ENCODE measurements at regions not wholly inside any gene's neighbourhood (a gene's known extent, or its start where the extent isn't known, plus 50 kb on each side); places are given as distances from the start of the nearest gene placed in this dataset.

DNA sequence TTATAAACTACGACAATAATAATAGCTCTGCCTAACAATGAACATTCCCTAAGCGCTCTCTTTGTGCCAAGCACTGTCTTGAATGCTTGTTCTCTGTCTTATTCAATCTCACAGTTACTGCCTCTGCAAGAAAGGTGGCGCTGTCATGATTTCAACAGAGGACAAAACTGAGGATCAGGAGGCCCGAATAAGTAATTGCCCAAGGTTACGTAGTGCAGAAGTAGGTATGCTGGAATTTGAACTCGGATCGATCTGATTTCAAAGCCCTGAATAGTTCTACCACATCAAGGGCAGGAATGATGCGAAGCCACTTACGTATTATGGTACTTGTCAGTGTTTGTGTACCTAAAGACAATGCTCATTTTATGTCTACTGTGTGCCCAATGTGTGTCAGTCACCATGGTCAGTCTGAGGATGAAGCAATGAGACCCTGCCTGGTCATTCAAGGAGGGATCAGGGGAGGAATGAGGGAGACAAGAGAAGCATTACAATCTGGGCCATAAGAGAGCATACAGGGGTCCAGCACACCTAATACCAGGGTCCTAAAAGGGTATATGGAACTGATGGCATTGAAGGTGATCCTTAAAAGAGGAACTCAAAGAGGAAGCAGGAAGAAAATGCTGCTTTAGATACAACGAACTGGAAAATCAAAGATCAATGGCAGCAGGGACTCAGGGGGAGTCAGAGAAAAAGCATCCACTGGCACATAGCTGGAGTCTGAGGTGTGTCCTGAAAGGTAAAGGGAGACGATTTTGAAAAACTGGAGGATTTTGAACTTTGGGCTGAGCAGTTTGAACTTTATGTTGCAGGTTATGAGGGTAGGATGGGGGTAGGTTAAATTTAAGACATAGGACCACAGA is 389.2 kb downstream of the PLPP3 start:
- no peak for DNase-seq (ENCODE audit: low read depth)

GRCh38 chr1:56189454-56189853 is 389.9 kb downstream of the PLPP3 start:
- no peak for DNase-seq (ENCODE audit: low read depth)

GRCh38 chr1:56188855-56189254 is 390.5 kb downstream of the PLPP3 start:
- DNase-seq (ENCODE audit: low read depth), result no peak

DNA sequence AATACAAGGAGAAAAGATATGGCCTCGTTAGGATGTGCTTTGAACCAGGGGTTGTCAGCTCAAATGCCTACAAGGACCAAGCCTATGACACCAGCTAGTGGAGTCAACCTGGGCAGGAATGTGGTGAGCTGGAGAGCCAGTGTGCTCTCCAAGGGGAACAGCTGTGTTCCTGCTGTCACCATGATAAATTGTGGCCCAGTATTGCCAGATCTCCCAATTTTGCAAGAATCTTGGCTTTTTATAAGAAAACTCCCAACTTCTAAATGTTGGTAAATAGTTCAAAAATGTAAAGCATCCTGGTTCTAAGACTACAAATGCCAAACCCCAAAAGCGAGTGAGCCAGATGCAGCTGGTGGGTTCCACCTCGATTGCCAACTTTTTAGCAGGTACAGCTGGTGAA is 391.1 kb downstream of the PLPP3 start:
- DNase-seq (ENCODE audit: low read depth), result no peak

DNA sequence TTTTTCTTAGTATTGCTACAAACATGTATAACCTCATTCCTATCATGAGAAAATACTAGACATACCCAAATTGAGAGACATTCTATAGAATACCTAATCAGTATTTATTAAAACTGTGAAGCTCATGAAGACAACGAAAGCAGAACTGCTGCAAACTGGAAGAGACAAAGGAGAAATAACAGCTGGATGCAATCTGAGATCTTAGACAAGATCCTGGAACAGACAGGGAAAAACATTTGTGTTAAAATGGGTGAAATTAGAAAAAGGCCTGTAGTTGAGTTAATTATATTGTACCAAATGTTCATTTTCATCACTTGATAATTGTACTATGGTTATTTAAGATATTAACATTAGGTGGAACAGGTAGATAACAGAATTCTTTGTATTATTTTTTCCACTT is 392.0 kb downstream of the PLPP3 start:
- DNase-seq (ENCODE audit: low read depth), result no peak

DNA sequence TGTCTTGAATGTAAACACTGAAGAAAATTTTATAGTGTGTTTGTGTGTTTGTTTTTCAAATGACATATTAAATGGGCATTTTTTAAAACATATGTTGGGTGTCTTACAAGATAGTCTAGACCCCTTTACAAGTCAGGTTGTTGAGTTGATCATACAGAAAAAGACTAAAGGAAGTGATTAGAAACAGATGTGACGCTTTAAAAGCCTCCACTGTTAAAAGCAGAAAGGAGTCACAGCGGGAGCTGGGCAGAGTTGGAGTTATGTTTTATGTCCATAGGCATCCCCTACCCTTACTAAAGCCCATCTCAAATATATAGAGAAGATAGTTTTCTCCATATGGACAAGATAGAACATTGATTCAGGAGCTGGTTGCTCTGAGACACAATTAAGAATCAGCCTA is 393.9 kb downstream of the PLPP3 start:
- DNase-seq (ENCODE audit: low read depth), result no peak

- no peak for DNase-seq (ENCODE audit: low read depth)
Measured at GRCh38 chr1:56183151-56183550, 396.2 kb downstream of the PLPP3 start.

DNA sequence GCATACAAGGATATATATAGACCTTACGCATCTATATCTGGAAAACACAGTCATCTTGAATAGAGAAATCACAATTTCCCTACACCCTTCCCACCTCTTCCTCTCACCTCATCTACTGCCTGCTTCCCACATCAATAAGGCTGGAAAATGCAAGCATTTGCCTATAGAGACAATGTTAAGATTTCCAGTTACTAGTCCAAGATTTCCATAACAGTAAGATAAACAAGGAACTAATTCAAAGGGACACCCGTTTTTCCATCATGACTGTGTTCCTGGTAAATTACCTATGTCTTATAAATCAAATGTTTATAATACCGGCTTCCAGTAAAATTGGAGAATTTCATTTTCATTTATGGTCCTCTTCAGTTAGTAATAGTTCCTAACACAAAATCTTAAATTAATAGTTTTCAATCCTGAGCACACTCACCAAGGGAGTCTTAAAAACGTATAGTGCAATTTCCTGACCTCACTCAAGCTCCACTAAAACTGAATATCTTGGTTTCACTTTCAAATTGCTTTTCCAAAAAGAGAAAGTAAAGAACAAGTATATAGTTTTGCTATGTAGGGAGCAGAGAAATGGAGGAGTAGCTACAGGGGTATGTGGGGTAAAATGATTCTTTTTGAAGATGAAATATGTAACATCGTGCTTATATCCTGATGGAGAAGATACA is 398.7 kb downstream of the PLPP3 start:
- no peak for DNase-seq (ENCODE audit: low read depth)

- no peak for DNase-seq (ENCODE audit: low read depth)
Measured at GRCh38 chr1:56179543-56179942, 399.8 kb downstream of the PLPP3 start.

GRCh38 chr1:56175211-56175610 is 404.2 kb downstream of the PLPP3 start:
- no peak for DNase-seq (ENCODE audit: low read depth)

GRCh38 chr1:56174176-56174885 is 405.0 kb downstream of the PLPP3 start:
- DNase-seq (ENCODE audit: low read depth), result no peak

DNA sequence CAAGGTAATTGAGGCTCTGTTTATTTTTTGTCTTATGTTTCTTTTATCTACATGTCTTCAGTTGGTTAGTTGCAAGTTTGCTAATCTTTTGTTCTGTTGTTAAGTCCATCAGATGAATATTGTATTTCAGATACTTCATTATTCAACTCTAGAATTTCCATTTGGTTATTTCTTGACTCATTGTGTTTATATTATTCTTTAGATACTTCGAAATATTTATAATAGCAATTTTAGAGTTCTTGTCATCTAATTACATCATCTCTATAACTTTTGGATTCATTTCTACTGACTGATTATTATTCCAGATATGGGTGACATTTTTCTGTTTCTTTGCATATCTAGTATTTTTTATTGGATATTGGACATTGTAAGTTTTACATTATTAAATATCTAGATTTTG is 405.6 kb downstream of the PLPP3 start:
- DNase-seq (ENCODE audit: low read depth), result no peak

DNA sequence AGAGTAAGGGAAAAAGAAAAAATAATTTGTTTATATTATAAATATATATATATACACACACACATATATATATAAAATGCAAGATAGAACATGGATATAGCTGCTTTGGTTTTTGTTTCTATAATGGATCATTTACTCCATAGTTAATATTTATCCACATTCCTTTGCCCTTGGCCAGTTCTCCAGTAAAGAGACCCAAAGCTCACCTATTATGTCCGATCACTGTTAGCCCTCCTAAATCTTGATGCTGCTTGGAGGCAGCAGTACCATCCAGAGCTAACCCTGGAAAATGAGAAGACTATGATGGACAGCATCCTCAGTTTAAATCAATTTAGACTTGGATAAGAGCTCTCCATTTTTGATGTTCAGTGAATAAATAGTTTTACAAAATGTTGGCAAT is 407.7 kb downstream of the PLPP3 start:
- DNase-seq (ENCODE audit: low read depth), result no peak

- no peak for DNase-seq (ENCODE audit: low read depth)
Measured at GRCh38 chr1:56170784-56171320, 408.5 kb downstream of the PLPP3 start.

- no peak for DNase-seq (ENCODE audit: low read depth)
Measured at GRCh38 chr1:56169856-56170255, 409.5 kb downstream of the PLPP3 start.

- DNase-seq (ENCODE audit: low read depth), result no peak
Measured at GRCh38 chr1:56168176-56168575, 411.2 kb downstream of the PLPP3 start.

DNA sequence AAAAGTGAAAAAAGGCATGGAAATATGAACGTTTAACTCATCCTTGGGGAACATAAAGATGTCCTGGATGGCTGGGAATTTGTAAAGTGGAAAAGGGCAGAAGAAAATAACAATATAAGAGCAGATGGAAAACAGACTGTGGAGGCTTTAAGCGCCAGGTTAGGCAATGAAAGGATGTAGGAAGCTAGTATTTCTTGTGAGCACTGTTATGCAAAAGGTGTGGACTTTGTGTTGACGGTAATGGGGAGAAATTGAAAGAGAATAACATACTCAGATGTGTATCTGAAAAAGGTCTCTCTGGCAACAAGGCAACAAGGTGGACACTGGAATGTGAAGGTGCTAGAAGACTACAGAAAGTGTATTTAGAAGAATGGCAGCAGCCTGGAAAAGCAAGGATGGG is 411.8 kb downstream of the PLPP3 start:
- no peak for DNase-seq (ENCODE audit: low read depth)

DNA sequence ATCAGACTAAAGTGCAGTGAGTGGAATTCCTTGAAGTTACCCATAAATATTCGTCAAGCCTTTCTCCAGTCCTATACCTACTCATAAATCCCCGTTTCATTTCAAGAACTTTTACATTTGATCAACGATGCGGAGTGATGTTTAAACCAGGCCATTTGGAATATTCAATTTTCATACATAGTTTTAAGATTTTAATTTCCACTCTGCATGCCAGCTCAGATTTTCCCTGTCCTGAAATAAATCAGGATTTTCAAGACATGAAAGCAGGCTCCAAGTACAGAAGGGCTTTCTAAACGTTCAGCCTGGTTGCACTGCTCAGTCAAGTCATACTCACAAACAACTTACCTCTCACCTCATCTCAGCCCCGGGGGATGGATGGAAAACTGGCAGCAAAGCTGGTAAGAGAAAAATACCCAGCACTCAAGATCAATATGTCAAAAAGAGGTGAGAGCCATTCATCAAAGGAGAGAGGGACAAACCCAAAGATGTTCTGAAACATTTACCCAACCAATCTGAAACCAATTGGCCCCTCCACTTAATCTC is 418.5 kb downstream of the PLPP3 start:
- DNase-seq (ENCODE audit: low read depth), result no peak

- DNase-seq (ENCODE audit: low read depth), result no peak
Measured at GRCh38 chr1:56156971-56157876, 422.1 kb downstream of the PLPP3 start.

- no peak for DNase-seq (ENCODE audit: low read depth)
Measured at GRCh38 chr1:56153276-56153675, 426.1 kb downstream of the PLPP3 start.

DNA sequence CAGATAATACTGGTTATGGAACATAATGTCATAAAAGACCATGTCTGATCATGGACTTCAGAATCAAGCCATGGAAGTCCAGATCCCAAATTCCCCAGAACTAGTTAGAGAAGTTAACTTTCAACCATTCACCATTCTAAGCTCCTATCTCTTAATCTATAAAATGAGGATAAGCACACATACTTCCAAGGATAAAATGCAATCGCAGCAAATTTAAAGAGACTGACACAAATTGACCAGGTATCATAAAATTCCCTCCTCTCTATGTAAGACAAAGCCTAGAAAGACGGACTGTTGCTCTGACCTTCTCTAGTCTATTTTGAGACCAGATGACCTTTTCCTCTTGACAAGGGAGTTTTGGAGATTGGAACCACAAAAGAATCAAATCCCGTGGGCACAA is 426.7 kb downstream of the PLPP3 start:
- no peak for DNase-seq (ENCODE audit: low read depth)

Data from ELR (cell line).